Spleen (tissue), 7 donors: ENCODE measurements at regions not wholly inside any gene's neighbourhood (a gene's known extent, or its start where the extent isn't known, plus 50 kb on each side); places are given as distances from the start of the nearest gene placed in this dataset.

Source experiments
- POLR2A ChIP-seq, 3 donors: fragments of 450-650 bp; IDR thresholded peaks; one replicate each; pipeline ENCODE4 v1.5.1; 2017; ENCODE audit warnings: antibody characterized with exemption in 3 of 3, mild to moderate bottlenecking in 1 of 3
- POLR2AphosphoS5 ChIP-seq, 3 donors: sonication (generic); formaldehyde crosslinking; IDR thresholded peaks; one replicate each; pipeline ENCODE4 v1.5.1; 2017; ENCODE audit warnings: antibody characterized with exemption in 3 of 3
- TF ChIP-seq, protein P1 (sequence below), 11 experiments: fragments of 200-600 bp in 7 of 11; fragments of 450-650 bp in 4 of 11; sonication (generic) in 4 of 11; IDR thresholded peaks in 8 of 11; conservative IDR thresholded peaks in 3 of 11; 1 replicate in 7 of 11; 2 replicates in 4 of 11; pipeline versions ENCODE4 v1.4.0 to v1.8.0; 2016 to 2021; ENCODE audit warnings: antibody characterized with exemption in 11 of 11, inconsistent platforms in 4 of 11, mild to moderate bottlenecking in 1 of 11
- donor health status: DM: no; HTN: no; CAD: no; lungs with moderate emphysema.
- donor health status: DM: no; HTN: no; CAD: no.
- donor health status: DM: no; HTN: no; CAD: no.

DNA sequence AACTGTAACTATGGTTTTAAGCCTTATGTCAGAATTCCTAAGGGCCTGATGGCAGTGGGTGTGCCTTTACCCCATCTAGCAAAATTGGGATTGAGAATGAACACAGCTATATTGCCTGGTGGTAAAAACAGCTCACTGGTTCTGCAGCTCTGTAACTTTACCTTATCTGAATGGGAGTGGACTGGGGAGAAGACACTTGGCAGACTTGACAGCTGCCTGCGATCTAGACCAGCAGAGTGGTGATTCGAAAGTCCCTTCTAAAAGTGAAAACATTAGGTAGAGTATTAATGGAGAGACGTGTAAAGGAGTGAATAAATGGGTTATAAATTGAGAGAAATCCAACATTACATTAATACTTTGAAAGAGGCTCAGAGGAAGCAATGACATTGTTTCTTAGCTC is 289.1 kb upstream of the EDIL3 start:
- TF ChIP-seq POLR2A (IDR thresholded peaks at IDR 0.05) (no peak), POLR2AphosphoS5 (IDR thresholded peaks at IDR 0.05) (no peak)
- TF ChIP-seq, protein P1, sequence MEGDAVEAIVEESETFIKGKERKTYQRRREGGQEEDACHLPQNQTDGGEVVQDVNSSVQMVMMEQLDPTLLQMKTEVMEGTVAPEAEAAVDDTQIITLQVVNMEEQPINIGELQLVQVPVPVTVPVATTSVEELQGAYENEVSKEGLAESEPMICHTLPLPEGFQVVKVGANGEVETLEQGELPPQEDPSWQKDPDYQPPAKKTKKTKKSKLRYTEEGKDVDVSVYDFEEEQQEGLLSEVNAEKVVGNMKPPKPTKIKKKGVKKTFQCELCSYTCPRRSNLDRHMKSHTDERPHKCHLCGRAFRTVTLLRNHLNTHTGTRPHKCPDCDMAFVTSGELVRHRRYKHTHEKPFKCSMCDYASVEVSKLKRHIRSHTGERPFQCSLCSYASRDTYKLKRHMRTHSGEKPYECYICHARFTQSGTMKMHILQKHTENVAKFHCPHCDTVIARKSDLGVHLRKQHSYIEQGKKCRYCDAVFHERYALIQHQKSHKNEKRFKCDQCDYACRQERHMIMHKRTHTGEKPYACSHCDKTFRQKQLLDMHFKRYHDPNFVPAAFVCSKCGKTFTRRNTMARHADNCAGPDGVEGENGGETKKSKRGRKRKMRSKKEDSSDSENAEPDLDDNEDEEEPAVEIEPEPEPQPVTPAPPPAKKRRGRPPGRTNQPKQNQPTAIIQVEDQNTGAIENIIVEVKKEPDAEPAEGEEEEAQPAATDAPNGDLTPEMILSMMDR (IDR thresholded peaks at IDR 0.05 in 8 of 11, conservative IDR thresholded peaks at IDR 0.05 in 3 of 11), result no peak
